8988T (cell line): ENCODE measurements at regions not wholly inside any gene's neighbourhood (a gene's known extent, or its start where the extent isn't known, plus 50 kb on each side); places are given as distances from the start of the nearest gene placed in this dataset.

Source experiments
- DNase-seq: peaks from one replicate; pipeline ENCODE4 v3.0.0; 2011

DNA sequence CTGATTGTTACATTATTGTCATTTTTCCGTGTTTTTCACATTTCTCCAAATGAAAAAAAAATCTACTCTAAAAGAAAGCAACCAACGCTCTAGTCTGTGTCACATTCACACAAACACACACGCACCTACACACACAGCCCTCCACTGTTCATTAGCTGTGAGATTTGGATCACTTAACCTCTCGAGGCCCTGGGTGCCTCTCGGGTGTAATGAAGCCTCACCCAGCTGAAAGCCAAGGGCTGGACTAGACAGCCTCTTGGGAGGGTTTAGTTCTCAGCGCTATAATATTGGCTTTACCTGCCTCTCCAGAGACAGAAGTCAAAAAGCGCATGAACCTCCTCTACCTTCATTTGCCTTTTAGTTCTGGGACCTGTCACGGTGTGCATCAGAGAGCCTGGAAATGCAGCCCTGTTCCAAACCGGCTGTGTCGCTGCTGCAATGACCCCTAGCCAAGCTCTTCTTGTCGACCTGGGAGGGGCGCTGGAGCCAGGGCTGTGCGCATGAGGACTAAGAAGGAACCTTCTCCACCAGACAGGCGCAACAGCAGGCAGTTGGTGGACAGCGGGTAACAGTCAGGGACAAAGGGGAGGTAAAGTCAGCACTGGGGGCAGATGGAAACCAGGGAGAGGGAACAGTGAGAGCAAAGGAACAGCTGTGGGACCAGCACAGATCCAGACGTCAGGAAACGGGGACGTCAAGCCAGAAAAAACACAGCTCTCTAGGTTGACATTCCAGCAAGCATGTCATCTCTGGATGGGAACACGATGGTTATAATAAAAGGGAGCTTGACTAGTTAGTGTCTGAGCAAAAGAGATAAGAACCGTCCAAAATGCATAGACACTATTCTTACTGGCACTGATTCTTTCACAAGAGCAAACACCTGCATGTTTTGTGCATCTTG is 375.9 kb downstream of the EFNB2 start:
- no peak for DNase-seq

DNA sequence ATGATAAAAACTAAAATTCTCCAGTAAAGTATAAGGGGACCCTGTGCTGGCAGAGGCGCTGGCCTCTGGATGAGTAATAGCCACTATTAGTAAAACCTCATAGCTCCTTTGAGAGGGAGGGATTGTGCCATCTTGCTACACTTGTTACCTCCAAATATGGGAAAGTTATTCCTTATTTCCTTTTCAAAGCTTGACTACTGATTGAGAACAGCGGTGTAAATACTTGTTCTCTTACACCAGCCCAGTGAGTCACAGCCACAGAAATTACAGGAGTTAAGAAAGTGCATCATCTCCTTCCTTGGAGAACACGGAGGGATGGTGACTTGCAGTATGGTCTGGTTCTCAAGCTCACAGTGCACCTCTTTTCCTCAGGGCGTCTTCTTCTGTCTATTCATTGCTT is 379.0 kb downstream of the EFNB2 start:
- DNase-seq = no peak

DNA sequence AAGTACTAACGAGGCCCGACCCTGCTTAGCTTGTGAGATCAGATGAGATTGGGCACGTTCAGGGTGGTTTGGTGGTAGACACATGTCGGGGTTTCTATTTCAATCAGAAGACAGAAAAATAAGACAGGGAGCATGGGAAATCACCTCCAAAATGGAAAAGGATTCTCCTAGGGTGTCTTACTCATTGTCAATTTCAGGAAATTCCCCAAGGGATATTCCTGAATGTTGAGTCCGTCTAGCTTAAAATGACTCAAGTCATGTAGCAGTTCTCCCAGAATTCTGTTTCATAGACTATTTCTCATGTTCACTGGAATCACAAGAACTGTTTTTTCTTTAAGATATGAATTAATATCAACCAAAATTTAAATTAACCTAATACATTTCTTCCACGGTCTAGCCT is 380.1 kb downstream of the EFNB2 start:
- DNase-seq = no peak

DNA sequence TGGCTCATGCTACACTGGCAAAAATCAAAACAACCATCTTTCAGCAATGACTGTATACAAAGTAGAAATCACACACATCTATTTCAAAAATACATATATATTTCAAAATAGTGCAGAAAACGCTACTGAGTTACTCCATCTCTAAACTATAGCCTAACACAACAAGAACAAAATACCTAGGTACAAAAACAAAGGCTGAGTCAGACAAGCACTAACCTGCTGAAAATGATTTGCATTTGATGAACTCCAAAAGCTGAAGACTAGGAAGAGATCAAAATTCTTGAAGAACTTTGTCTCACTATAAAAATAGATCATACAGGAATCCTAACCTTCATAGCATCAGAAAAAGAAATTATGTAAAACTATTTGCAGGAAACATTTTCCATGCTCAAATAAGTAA is 381.6 kb downstream of the EFNB2 start:
- DNase-seq = no peak

DNA sequence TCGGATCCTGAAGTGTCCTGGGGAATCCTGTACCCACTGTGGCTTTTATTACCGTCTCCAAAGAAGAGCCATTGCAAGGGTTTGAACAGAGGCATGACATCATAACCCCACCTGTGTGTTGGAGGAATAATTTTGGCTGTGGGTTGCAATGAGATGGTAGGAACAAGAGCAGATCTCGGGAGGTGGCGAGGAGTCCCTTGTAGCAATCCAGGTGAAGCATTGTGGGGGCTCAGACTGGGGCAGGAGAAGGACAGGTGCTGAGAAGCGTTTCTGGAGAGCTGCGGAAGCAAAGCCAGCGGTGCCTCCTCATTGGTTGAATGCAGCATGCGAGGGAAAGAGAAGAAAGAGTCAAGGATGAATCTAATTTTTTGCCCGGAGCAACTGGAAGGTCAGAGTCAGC is 382.4 kb downstream of the EFNB2 start:
- no peak for DNase-seq

DNA sequence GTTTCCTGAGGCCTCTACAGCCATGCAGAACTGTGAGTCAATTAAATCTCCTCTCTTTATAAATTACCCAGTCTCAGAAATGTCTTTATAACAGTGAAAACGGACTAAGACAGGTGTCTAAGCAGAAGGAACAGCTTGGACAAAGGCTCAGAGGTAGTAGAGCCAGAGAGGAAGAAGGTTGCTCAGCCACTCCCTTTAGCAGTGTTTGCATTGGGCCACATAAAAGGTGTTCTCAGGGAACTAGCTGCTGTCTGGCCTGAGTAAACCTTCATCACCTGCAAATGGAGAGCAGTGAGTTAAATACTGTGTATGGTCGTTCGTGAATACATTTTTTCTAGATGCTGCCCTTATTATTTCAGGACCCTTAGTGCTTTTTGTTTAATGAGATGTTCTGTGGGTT is 383.4 kb downstream of the EFNB2 start:
- DNase-seq = no peak

DNA sequence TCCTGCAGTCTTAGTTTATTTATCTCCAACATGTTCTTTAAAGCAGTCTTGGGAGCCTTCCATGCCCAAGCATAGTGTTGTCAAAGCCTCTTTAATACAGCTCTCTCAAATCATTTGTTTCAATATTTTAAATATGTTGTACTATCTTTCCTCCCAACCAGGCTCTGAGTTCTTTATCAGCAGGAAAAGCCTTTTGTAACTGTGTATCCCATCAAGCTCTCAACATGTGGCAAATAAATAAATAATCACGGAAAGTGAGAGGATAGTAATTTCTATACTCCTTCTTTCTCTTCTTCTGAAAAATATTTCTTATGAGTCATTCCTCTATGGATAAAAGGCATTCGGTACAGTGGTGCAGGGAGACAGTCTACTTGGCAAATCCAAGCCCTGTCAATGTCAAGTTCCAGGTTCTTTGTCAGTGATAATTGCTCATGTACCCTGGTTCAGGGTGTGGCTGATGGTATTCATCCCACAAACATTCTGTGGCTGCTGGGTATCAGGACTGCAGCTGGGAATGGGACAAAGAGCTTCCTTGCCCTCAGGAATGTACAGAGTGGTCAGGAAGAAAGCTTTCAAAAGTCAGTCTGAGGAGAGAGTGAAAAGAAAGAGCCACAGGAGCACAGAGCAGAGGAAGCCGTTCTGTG is 384.3 kb downstream of the EFNB2 start:
- peak; percentile 20 for DNase-seq

DNA sequence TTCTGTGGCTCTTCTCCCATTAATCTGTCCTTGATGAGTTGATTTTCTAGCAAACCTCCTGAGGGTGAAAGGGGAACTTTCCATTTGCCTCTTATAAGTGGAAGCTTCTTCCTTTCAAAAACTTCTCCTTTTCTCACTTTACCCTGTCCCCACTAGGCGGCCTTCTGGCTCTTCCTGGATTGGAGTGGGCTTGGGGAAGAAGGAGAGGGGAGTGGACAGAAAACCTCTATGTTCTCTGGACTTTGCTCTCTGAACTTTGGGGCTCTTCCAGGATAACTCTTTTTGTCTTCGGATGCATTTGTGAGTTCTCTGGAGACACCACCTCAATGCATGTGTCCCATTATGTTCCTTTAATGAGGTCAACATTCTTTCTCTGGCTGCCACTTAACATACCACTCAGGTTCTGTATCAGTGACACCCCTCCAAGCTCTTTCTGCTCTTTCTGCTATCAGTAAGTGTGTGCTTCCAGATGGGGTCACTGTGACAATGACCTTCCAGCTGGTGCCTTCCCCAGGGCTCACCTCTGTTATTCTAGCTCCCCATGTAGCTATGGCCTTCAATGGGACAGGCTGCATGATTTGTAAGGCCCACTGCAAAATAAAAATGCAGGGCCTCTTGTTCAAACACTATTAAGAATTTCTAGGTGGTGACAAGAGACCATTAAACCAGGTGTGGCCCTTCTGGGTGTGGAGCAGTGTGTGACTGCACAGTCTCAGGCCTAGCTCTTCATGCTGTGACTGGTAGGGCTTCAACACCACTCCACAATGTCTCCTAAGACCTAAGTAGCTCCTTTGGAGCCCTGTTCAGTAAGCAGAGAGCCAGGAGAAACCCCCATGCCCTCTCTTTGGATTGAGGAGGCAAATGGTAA is 389.2 kb downstream of the EFNB2 start:
- DNase-seq = no peak

DNA sequence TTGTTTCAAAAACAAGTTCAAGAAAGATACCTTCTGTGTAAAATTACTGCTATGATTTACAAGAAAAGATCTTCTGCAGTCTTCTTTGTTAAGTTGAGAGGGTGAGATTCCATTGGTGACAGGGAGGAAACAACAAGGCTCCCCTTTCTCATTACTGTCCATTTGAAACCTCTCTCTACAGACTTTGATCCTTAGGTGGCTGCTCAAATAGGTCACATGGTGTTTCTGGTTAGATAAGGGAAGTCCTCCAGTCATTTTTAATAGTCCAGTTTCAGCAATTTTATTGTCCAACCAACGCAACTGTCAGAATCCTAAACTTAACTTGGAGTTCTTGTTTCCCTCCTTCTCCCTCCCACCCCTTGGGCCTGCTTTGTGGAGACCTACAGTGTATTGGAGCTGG is 390.4 kb downstream of the EFNB2 start:
- DNase-seq = no peak

DNA sequence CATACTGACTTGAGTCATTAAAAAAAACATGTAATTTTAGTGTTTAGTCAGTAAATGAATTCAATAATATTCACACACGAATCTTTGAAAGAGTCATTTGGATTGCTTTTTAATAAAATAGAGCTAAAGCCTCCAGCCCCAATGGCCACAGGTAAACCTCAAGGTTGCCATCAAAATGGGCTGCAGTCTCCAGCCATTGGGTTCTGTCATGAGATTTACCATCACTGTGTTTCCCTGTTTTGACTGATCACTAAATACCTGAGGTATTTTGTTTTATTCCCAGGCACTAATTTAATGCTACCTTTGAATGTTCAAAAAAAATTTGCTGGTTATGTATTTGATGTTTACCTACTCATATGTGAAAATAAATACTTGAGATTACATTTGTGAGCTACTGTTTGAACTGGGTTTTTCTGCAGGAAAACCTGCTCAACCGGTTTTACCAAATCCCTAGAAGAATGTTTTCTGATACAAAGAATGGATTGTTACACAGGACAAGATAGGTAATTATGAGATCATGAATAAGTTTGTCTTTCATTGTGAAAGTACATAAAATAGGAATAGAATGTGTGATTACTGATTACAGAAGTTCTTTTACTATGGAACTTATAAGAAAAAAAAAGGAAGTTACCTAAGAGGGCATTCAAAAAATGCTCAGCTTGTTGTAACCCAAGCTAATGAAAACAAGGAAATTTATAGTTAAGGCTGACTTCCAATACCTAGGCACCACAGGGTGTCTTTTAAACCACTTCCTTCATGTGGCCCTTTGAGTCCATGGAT is 391.3 kb downstream of the EFNB2 start:
- DNase-seq = no peak

DNA sequence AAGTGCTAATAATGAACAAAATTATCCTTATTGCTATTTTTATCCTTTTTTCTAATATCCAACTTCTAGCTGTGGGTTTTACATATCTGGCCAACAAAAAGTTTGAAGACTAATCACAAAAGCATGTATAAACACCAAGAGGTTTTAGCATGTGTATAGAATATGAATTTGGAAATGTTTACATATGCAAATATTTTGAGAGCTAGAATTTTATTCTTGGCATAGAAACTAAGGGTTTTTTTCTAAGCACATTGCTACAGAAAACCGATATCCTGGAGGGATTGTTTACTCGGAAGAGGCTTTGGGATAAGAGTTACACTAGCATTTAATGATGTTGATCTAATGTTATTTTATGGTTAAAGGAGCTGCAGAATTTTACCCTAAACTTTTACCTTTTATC is 392.1 kb downstream of the EFNB2 start:
- no peak for DNase-seq

DNA sequence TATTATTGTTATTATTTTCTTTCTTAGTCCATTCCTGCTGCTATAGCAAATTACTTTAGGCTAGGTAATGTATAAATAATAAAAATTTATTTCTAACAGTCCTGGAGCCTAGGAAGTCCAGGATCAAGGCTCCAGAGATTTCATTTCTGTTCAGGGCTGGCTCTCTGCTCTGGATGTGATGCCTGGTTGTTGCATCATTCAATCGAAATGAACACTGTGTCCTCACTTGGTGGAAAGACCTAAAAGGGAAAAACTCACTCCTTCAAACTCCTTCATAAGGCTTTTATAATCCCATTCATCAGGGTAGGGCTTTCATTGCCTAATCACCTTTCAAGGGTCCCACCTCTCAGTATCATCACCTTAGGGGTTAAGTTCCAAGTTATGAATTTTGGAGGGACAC is 395.0 kb downstream of the EFNB2 start:
- DNase-seq = no peak

DNA sequence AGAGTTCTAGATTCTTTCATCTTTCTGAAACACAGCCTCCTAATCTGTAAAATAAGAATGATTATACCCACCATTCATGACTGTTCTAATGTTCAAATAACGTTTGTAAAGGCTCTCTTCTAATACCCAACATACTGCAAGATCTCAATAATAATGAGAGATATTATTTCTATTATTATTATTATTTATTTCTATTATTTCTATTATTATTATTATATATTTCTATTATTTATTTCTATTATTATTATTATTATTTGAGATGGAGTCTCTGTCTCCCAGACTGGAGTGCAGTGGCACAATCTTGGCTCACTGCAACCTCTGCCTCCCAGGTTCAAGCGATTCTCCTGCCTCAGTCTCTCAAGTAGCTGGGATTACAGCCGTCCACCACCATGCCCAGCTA is 395.5 kb downstream of the EFNB2 start:
- no peak for DNase-seq

DNA sequence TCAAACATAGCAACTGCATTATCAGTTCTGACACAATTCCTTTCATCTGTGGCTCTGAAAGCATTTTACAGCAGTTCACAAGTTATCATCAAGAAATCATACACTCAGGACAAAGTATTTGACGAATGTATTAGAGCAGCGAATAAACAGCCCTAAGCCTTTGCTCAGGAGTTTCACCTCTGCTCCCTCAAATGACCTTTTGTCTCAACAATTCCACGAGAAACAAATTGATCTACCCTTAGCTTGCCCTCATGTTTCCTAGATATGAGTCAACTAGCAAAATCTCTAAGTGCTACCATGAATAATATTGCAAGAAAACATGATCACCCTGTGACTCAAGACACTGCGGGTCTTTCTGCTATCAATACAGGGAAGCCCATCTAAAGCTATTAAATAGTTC is 396.1 kb downstream of the EFNB2 start:
- no peak for DNase-seq

DNA sequence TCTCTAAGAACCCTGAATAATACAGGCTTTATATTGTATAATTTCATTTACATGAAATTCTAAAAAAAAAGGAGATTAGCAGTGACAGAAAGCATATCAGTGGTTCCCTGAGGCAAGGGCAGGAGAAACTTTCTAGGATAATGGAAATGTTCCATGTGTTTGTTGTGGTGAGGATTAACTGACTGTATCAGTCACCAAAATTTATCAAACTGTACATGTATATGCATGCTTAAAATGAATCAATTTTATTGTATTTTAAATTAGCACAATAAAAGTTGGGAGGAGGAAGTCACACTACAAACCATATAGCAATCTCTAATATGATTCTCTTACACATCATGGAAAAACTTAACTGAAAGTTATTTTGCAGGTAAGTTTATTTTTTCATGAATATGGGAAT is 396.8 kb downstream of the EFNB2 start:
- no peak for DNase-seq

DNA sequence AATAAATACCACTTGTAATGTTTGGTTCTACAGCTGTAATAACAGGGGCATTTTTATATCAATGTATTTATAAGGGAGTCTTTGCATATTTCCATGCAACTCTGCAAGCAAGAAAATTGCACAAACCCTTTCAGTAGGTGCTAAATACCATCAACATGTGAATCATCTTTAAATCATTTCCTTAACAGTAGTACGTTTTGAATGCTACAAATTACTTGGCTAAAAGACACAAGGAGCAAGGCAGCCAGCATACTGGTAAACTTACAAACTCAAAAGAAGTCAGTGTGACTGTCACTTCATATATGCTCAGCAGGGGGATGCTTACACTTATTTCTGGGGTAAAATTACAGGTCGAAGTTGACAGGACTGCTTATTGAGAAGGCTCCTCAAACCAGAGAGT is 402.4 kb downstream of the EFNB2 start:
- no peak for DNase-seq

DNA sequence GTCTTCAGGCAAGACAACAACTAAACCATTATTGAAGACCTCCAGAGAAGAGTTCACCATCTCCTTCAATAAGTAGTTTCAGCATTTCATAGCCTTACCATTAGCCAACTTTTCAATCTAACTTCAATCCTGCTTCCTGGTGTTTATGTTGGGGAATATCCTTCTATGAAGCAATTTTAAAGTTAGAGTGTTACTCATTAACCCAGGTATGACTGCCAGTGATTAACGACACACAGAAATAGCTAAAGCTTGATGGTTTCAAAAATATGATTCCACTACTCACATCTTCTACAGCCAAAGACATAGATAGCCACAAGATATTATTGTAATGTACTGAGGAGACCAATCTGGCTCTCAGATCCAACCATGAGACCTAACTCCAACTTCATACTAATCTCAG is 403.2 kb downstream of the EFNB2 start:
- no peak for DNase-seq

DNA sequence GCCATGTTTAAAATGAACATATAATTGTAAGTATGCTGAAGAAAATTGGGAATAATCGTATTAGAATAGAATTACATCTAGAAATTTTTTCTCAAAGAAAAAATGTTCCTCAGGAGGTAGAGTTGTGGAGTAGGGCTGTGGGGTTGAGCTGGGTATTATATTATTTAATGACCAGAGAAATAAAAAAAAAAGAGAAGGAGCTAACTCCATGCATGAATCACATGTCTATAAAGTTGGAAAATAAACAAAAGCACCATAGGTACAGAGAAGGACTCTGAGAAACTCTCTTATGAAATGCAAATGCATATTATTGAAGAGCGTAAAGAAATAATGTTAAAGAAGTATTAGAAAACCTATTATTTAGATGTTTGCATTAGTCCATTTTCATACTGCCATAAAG is 405.5 kb downstream of the EFNB2 start:
- DNase-seq = no peak

DNA sequence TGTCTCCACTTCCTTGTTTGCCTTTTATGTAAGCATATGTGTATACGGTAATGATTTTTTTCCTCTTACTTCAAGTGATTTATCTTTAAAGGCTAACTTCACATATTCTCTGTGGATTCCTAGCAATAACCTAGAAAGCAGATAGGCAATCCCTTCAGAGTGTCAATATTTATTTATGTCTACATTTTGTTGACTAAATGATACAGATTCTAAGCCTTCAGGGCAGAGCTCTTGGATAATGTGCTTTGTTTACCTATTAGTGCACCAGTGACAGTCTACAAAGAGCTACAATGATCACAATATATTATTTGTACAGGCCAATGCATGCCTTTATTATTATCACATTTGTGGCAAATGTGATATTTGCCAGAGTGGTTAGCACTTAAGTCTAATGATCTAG is 406.2 kb downstream of the EFNB2 start:
- no peak for DNase-seq

DNA sequence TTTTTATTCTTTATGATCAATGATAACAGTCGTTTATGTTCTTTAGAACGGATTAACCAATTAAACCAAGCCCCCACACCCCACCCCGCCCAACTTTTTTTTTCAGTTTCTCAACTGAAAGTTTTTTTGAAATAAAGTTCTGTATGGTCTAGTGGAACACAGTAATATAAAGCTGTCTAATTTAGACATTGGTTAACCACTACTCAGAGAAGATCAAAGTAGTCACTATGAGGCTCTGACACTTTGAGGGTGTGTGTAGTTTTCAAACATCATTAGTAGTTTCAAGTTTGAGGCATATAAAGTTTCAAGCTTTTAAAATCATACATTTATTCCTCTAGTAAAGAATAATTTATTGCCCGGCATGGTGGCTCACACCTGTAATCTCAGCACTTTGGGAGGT is 413.2 kb downstream of the EFNB2 start:
- no peak for DNase-seq

DNA sequence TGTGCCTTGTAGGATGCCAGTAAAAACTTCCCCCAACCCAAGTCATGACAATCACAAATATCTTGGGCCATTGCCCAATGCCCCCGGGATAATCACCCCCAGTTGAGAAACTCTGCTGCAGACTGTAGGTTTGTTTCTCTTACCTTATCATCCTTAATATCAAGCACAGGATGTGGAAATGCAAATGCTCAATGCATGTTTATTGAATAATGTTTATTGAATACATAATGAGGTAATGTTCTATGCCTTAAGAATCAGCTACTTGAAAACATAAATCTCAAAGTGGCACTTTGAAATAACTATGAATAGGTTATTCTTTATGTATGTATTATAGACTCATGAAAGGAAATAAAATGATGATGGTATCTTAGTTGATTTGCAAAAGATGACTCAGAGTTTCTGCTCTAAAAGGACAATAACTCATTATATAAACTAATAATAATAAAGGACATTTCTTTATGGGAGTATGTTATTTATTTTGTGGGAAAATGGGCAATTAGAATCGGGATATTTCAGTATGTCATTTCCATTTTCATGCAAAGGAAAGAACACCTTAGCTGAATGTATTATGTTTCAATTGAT is 414.2 kb downstream of the EFNB2 start:
- no peak for DNase-seq

DNA sequence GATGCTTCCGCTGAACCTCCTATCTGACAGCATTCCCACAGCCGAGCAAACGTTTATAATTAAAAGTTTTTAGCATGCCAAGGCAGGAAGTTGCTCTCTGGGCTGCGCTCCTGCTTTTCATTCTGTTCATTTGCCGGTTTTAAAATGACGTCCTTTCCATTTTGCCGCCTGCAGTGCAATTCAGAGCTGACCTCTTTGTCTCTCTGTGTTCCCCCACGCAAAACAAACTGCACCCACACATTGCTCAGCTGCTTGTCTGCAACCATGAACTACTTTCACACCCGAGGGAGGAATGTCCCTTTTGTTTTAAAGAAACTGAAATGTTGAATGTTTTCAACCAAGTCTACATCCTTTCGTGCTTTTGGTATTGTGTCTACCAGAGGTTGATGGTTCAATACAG is 416.5 kb downstream of the EFNB2 start:
- no peak for DNase-seq

DNA sequence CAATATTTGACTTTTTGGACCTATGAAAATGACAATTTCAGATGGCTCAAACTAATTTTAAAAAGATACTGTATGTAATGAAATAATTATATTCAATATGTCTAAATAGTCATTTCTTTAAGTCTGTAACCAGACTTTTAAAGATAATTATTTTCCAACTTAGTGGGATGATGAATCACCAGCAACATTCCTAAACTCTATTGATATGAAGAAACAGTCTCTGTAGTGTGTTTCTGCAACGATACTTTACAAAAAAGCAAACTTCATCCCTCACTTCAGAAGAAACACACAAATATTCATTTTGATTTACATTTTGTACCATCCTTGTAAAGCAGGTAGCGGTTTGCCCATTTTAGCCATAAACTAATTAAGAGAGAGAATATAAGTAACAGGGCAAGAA is 417.4 kb downstream of the EFNB2 start:
- no peak for DNase-seq
